ENCODE measurements at regions not wholly inside any gene's neighbourhood (a gene's known extent, or its start where the extent isn't known, plus 50 kb on each side); places are given as distances from the start of the nearest gene placed in this dataset.
"Not testable (repeated sequence)": the region's sequence is repeated elsewhere in the genome, so short reads cannot be mapped to it uniquely, and the experiment has no call there.

GRCh38 chr10:33917069-33917780 lies 582.8 kb upstream of the NRP1 start:
- H3K4me3 ChIP-seq (ENCODE audit: low read length, poor library complexity, severe bottlenecking): no peak overlapping the region
- no peak overlapping the region for H3K4me2 ChIP-seq (ENCODE audit: low read depth, low read length, poor library complexity, severe bottlenecking)
- TF ChIP-seq EZH2phosphoT487 (IDR thresholded peaks at IDR 0.05; ENCODE audit: borderline replicate concordance): no peak
- H2AFZ ChIP-seq (ENCODE audit: low read length): no peak overlapping the region
- no peaks in the 10 kb centered on the region for H3K4me1 ChIP-seq (ENCODE audit: insufficient read depth, low read length, poor library complexity, severe bottlenecking)
- no peaks in the 10 kb centered on the region for H3K36me3 ChIP-seq (ENCODE audit: insufficient read depth, low read length)
- H3K9me3 ChIP-seq (ENCODE audit: insufficient read depth, low read depth, low read length): no peaks in the 10 kb centered on the region
- no peaks in the 10 kb centered on the region for H3K27me3 ChIP-seq (ENCODE audit: insufficient read depth, low read length, poor library complexity, severe bottlenecking)
- H3K79me2 ChIP-seq (ENCODE audit: insufficient read depth, low read length): no peaks in the 10 kb centered on the region
- H3K9me2 ChIP-seq (replicated peaks; ENCODE audit: low read depth, low read length): no peaks in the 10 kb centered on the region
- H3K9ac ChIP-seq (ENCODE audit: low read depth, low read length, poor library complexity, severe bottlenecking): no peak overlapping the region
- no peaks in the 10 kb centered on the region for H4K20me1 ChIP-seq (ENCODE audit: insufficient read depth, low read length, poor library complexity, severe bottlenecking)
- no peaks in the 10 kb centered on the region for H3F3A ChIP-seq (ENCODE audit: low read depth)

GRCh38 chr10:33914746-33915145 lies 580.3 kb upstream of the NRP1 start:
- H2AFZ ChIP-seq (ENCODE audit: low read length): no peak overlapping the region
- H3K9me2 ChIP-seq (replicated peaks; ENCODE audit: low read depth, low read length): no peaks in the 10 kb centered on the region
- no peak overlapping the region for H3K4me2 ChIP-seq (ENCODE audit: low read depth, low read length, poor library complexity, severe bottlenecking)
- no peak for TF ChIP-seq CTCF (conservative IDR thresholded peaks at IDR 0.05; ENCODE audit: low read length)
- TF ChIP-seq EZH2phosphoT487 (IDR thresholded peaks at IDR 0.05; ENCODE audit: borderline replicate concordance): no peak
- no peaks in the 10 kb centered on the region for H3K36me3 ChIP-seq (ENCODE audit: insufficient read depth, low read length)
- no peaks in the 10 kb centered on the region for H3K4me1 ChIP-seq (ENCODE audit: insufficient read depth, low read length, poor library complexity, severe bottlenecking)
- H3K4me3 ChIP-seq (ENCODE audit: low read length, poor library complexity, severe bottlenecking): no peak overlapping the region
- H4K20me1 ChIP-seq (ENCODE audit: insufficient read depth, low read length, poor library complexity, severe bottlenecking): no peaks in the 10 kb centered on the region
- H3K9ac ChIP-seq (ENCODE audit: low read depth, low read length, poor library complexity, severe bottlenecking): no peak overlapping the region
- no peaks in the 10 kb centered on the region for H3K9me3 ChIP-seq (ENCODE audit: insufficient read depth, low read depth, low read length)
- H3K27me3 ChIP-seq (ENCODE audit: insufficient read depth, low read length, poor library complexity, severe bottlenecking): no peaks in the 10 kb centered on the region
- no peaks in the 10 kb centered on the region for H3K79me2 ChIP-seq (ENCODE audit: insufficient read depth, low read length)
- no peaks in the 10 kb centered on the region for H3F3A ChIP-seq (ENCODE audit: low read depth)

GRCh38 chr10:33913194-33913593 lies 578.7 kb upstream of the NRP1 start:
- TF ChIP-seq CTCF (conservative IDR thresholded peaks at IDR 0.05; ENCODE audit: low read length): no peak
- TF ChIP-seq EZH2phosphoT487 (IDR thresholded peaks at IDR 0.05; ENCODE audit: borderline replicate concordance): no peak
- no peak overlapping the region for H3K9ac ChIP-seq (ENCODE audit: low read depth, low read length, poor library complexity, severe bottlenecking)
- no peaks in the 10 kb centered on the region for H3K27me3 ChIP-seq (ENCODE audit: insufficient read depth, low read length, poor library complexity, severe bottlenecking)

GRCh38 chr10:33909476-33909875 lies 575.0 kb upstream of the NRP1 start:
- H4K20me1 ChIP-seq (ENCODE audit: insufficient read depth, low read length, poor library complexity, severe bottlenecking); H3K9me3 ChIP-seq (ENCODE audit: insufficient read depth, low read depth, low read length); H3K79me2 ChIP-seq (ENCODE audit: insufficient read depth, low read length); H3K4me2 ChIP-seq (ENCODE audit: low read depth, low read length, poor library complexity, severe bottlenecking); H3K9me2 ChIP-seq (replicated peaks; ENCODE audit: low read depth, low read length); H3K4me1 ChIP-seq (ENCODE audit: insufficient read depth, low read length, poor library complexity, severe bottlenecking); H3K36me3 ChIP-seq (ENCODE audit: insufficient read depth, low read length); H3F3A ChIP-seq (ENCODE audit: low read depth); H2AFZ ChIP-seq (ENCODE audit: low read length); H3K27me3 ChIP-seq (ENCODE audit: insufficient read depth, low read length, poor library complexity, severe bottlenecking); H3K9ac ChIP-seq (ENCODE audit: low read depth, low read length, poor library complexity, severe bottlenecking); H3K4me3 ChIP-seq (ENCODE audit: low read length, poor library complexity, severe bottlenecking): not testable (repeated sequence)

More at GRCh38 chr10:33913194-33913593, 578.7 kb upstream of the NRP1 start:
- H3F3A ChIP-seq (ENCODE audit: low read depth): no peaks in the 10 kb centered on the region
- no peaks in the 10 kb centered on the region for H3K4me1 ChIP-seq (ENCODE audit: insufficient read depth, low read length, poor library complexity, severe bottlenecking)
- H3K4me2 ChIP-seq (ENCODE audit: low read depth, low read length, poor library complexity, severe bottlenecking): no peak overlapping the region
- H3K9me3 ChIP-seq (ENCODE audit: insufficient read depth, low read depth, low read length): no peaks in the 10 kb centered on the region
- H3K9me2 ChIP-seq (replicated peaks; ENCODE audit: low read depth, low read length): no peaks in the 10 kb centered on the region
- H2AFZ ChIP-seq (ENCODE audit: low read length): no peak overlapping the region
- H4K20me1 ChIP-seq (ENCODE audit: insufficient read depth, low read length, poor library complexity, severe bottlenecking): no peaks in the 10 kb centered on the region
- H3K79me2 ChIP-seq (ENCODE audit: insufficient read depth, low read length): no peaks in the 10 kb centered on the region
- H3K36me3 ChIP-seq (ENCODE audit: insufficient read depth, low read length): no peaks in the 10 kb centered on the region
- no peak overlapping the region for H3K4me3 ChIP-seq (ENCODE audit: low read length, poor library complexity, severe bottlenecking)
